Heart right ventricle (tissue), 16 donors: ENCODE measurements at regions not wholly inside any gene's neighbourhood (a gene's known extent, or its start where the extent isn't known, plus 50 kb on each side); places are given as distances from the start of the nearest gene placed in this dataset.

Source experiments
- ATAC-seq, 8 donors: fragments of 200-7000 bp; cut with Tn5 transposase; one replicate each; pipeline ENCODE4 v1.9.1; 2020; ENCODE audit warnings: mild to moderate bottlenecking in 8 of 8, moderate library complexity in 8 of 8, moderate number of reproducible peaks in 1 of 8
- DNase-seq, 2 donors: peaks; one replicate each; pipeline ENCODE4 v3.0.0-alpha.2; 2020
- H3K27ac ChIP-seq, 10 donors: fragments of 200-600 bp; sonication (generic) in 2 of 10; one replicate each; pipeline versions ENCODE4 v1.5.0 to v1.8.0; 2020 to 2022; ENCODE audit warnings: mild to moderate bottlenecking in 3 of 10
- H3K27me3 ChIP-seq, 7 donors: fragments of 200-600 bp; one replicate each; pipeline ENCODE4 v1.8.0; 2021 to 2022; ENCODE audit warnings: mild to moderate bottlenecking in 2 of 7
- H3K36me3 ChIP-seq, 9 donors: fragments of 200-600 bp; sonication (generic) in 1 of 9; one replicate each; pipeline versions ENCODE4 v1.5.0 to v1.8.0; 2020 to 2022; ENCODE audit warnings: mild to moderate bottlenecking in 2 of 9
- H3K4me1 ChIP-seq, 9 donors: fragments of 200-600 bp; sonication (generic) in 1 of 9; one replicate each; pipeline versions ENCODE4 v1.5.0 to v1.8.0; 2020 to 2022; ENCODE audit warnings: mild to moderate bottlenecking in 4 of 9
- H3K4me3 ChIP-seq, 10 donors: fragments of 200-600 bp; sonication (generic) in 2 of 10; one replicate each; pipeline versions ENCODE4 v1.5.0 to v1.8.0; 2020 to 2022; ENCODE audit warnings: mild to moderate bottlenecking in 7 of 10, moderate library complexity in 2 of 10
- H3K9me3 ChIP-seq, 11 donors: fragments of 200-600 bp in 10 of 11; sonication (generic) in 2 of 11; one replicate each; pipeline versions ENCODE4 v1.5.0 to v1.8.0; 2013 to 2022; ENCODE audit warnings: mild to moderate bottlenecking in 2 of 11, control low read depth in 1 of 11, moderate library complexity in 1 of 11
- WGBS, 2 donors: extraction: QIAGEN DNeasy Blood & Tissue Kit; methylation state at CpG; one replicate each; pipeline ENCODE4 v1.1.7; 2013; ENCODE audit warnings: inconsistent platforms in 1 of 2; 5-methylcytosine and 5-hydroxymethylcytosine counted together
- intact Hi-C, 10 donors: fragments of 100-400 bp; cut with DNase I; formaldehyde crosslinking; loops; one replicate each; pipeline versions ENCODE4 v1.11.1 to v1.14.2; 2022
- TF ChIP-seq, protein P1 (sequence below), 9 donors: fragments of 200-600 bp; sonication (generic) in 2 of 9; IDR thresholded peaks; one replicate each; pipeline versions ENCODE4 v1.5.0 to v1.8.0; 2021 to 2022; ENCODE audit warnings: antibody characterized with exemption in 9 of 9, mild to moderate bottlenecking in 5 of 9, moderate library complexity in 1 of 9
- donor health status: Arrhythmogenic right ventricular cardiomyopathy.
- donor health status: ischemic (EF 13 %, LVEDD 7.1; RV severe dilation, severe dysfunction).
- donor health status: healthy with polysubstance abuse.
- donor health status: DM: no; HTN: yes; CAD: no.
- donor health status: DM: no; HTN: no; CAD: no.
- donor health status: ischemic (EF 25% LVEDD 6.9; RV normal size, moderate dysfunction).
- donor health status: ischemic (EF 25% LVEDD 5.7; RV mildly dilated, moderate dysfunction).
- donor health status: healthy.
- donor health status: DM: yes; HTN: yes; CAD: no.
- donor health status: Ischemic cardiomyopathy.
- donor health status: ischemic (EF 35%, LVEDD 5.7; RV mildly dilated, moderate dysfunction).
- donor health status: nonischemic (EF 11% LVEDD 7.7; RV severe dilation, severe dysfunction).
- donor health status: DM: yes; HTN: yes; CAD: no.
- donor health status: PGD.
- donor health status: ischemic (EF 29% LVEDD 5.4; RV normal size, mild dysfunction).
- donor health status: nonischemic (EF 23%, LVEDD 6.1; RV moderate dilation, normal function).

DNA sequence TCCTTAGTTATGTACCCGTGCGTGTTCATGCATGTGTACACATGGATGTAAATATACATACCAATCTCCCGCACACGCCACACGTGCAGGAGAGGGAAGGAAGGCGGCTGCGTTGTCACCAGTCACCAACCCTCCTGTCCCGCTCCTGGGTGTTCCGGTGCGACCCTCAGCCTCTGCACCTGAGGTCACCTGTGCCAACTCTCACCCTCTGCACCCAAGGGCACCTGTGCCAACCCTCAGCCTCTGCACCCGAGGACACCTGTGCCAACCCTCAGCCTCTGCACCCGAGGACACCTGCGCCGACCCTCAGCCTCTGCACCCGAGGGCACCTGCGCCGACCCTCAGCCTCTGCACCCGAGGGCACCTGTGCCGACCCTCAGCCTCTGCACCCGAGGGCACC is 192.8 kb upstream of the SALL3 start:
- 93% methylated on average over 18 to 19 of the region's 20 CpGs for WGBS, 2 donors
- Histone ChIP-seq H3K4me3 (no peak overlapping the region), H3K9me3 (no peaks in the 10 kb centered on the region), H3K36me3 (no peaks in the 10 kb centered on the region), H3K4me1 (no peaks in the 10 kb centered on the region), H3K27ac (no peak overlapping the region), H3K27me3 (peaks cover 0 to 18% (median 5%) of the 10 kb centered on the region in 7 donors)
- TF ChIP-seq, protein P1, sequence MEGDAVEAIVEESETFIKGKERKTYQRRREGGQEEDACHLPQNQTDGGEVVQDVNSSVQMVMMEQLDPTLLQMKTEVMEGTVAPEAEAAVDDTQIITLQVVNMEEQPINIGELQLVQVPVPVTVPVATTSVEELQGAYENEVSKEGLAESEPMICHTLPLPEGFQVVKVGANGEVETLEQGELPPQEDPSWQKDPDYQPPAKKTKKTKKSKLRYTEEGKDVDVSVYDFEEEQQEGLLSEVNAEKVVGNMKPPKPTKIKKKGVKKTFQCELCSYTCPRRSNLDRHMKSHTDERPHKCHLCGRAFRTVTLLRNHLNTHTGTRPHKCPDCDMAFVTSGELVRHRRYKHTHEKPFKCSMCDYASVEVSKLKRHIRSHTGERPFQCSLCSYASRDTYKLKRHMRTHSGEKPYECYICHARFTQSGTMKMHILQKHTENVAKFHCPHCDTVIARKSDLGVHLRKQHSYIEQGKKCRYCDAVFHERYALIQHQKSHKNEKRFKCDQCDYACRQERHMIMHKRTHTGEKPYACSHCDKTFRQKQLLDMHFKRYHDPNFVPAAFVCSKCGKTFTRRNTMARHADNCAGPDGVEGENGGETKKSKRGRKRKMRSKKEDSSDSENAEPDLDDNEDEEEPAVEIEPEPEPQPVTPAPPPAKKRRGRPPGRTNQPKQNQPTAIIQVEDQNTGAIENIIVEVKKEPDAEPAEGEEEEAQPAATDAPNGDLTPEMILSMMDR (IDR thresholded peaks at IDR 0.05), result no peak
- DNase-seq (no peak), ATAC-seq (no peak)
- intact Hi-C loops, result no loop called here

DNA sequence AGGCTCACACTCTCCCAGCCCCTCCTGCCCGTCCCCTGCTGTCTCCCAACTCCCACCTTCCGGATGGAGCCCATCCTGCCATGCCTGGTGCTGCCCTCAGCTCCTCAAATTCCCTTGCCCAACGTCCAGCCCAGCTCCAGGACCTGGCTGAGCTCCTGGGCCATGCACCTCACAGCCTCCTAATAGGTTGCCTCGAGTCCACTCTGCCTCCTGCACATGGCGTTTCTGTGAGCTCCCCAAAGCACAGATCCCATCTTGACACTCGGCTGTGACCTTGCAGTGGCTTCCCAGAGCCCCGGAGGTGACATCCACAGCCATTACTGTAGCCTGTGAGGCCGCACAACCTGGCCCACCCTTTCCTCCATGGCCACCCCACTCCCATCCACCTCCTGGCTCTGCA is 191.9 kb upstream of the SALL3 start:
- DNase-seq (no peak), ATAC-seq (no peak)
- H3K9me3 ChIP-seq, result no peaks in the 10 kb centered on the region
- no peak overlapping the region for H3K27ac ChIP-seq
- no peaks in the 10 kb centered on the region for H3K36me3 ChIP-seq
- no peak overlapping the region for H3K4me3 ChIP-seq
- intact Hi-C loops, result no loop called here
- no peaks in the 10 kb centered on the region for H3K4me1 ChIP-seq
- peaks cover 0 to 18% (median 5%) of the 10 kb centered on the region in 7 donors for H3K27me3 ChIP-seq
- 73 to 74% methylated on average over 8 of the region's 8 CpGs for WGBS, 2 donors
- TF ChIP-seq, protein P1 (IDR thresholded peaks at IDR 0.05), result no peak

DNA sequence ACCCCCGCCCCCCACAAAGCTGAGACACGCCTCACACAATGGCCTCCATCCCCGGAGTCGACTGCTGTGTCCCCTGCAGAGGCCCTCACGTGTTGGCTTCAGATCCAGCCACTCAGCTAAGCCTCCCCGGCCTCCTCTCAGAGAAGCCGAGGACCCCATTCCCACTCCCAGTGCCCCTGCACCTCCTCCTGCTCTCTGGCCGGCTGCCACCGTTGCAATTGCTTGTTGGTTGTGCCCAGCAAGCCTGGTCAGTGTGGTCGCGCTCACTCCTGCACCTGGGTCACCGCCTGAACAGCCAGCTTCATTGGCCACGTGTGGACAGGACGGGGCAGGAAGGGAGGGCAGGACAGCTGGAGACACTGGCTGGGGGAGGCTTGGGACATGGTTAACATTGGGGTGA is 191.5 kb upstream of the SALL3 start:
- WGBS, 2 donors, result 76 to 81% methylated on average over 14 of the region's 14 CpGs
- TF ChIP-seq, protein P1 (IDR thresholded peaks at IDR 0.05), result no peak
- DNase-seq, result no peak

DNA sequence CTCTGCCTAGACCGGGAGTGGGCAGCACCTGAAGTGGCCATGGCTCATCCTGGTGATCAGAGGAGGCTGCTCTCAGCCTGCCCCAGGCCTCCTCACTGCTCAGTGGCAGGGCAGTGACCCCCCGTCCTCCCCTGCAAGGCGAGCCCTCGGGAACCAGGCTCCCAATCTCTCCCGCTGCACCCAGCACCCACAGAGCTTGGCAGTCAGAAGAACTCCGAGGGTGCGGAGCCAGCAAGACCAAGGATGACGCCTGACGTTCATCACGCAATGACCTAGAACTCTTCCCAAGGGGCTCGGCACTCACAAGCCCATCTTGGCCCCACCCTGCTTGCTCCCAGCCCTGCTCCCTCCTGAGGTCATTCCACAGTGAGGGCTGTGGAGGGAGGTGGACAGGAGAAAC is 189.8 kb upstream of the SALL3 start:
- no peak overlapping the region for H3K4me3 ChIP-seq
- no peak for ATAC-seq
- no peak for DNase-seq
- no peaks in the 10 kb centered on the region for H3K4me1 ChIP-seq
- no peaks in the 10 kb centered on the region for H3K9me3 ChIP-seq
- H3K27ac ChIP-seq, result no peak overlapping the region
- TF ChIP-seq, protein P1 (IDR thresholded peaks at IDR 0.05), result no peak
- H3K27me3 ChIP-seq, result peaks cover 0 to 19% (median 6%) of the 10 kb centered on the region in 7 donors
- WGBS, 2 donors, result 83 to 85% methylated on average over 11 of the region's 11 CpGs
- intact Hi-C loops, result no loop called here
- H3K36me3 ChIP-seq, result no peaks in the 10 kb centered on the region

More for the DNA sequence above, 191.5 kb upstream of the SALL3 start:
- no peaks in the 10 kb centered on the region for H3K36me3 ChIP-seq
- peaks cover 0 to 18% (median 5%) of the 10 kb centered on the region in 7 donors for H3K27me3 ChIP-seq
- no peaks in the 10 kb centered on the region for H3K9me3 ChIP-seq
- H3K4me1 ChIP-seq, result no peaks in the 10 kb centered on the region
- no peak overlapping the region for H3K4me3 ChIP-seq
- intact Hi-C loops, result no loop called here
- no peak overlapping the region for H3K27ac ChIP-seq
- no peak for ATAC-seq
